Liver (tissue), 7 donors: ENCODE measurements at regions not wholly inside any gene's neighbourhood (a gene's known extent, or its start where the extent isn't known, plus 50 kb on each side); places are given as distances from the start of the nearest gene placed in this dataset.

Experiments used
- DNase-seq: peaks from one replicate; pipeline ENCODE4 v3.0.0-alpha.2; 2017; ENCODE audit warnings: low spot score
- H3K27ac ChIP-seq, 2 donors: one replicate each; pipeline ENCODE4 v1.7.0; 2013; ENCODE audit warnings: inconsistent platforms in 2 of 2, low read length in 2 of 2, control low read depth in 1 of 2, low read depth in 1 of 2, mild to moderate bottlenecking in 1 of 2
- H3K27me3 ChIP-seq, 4 donors: one replicate each; pipeline versions ENCODE4 v1.6.1 to v1.7.0; 2013; ENCODE audit warnings: low read length in 3 of 4, inconsistent platforms in 1 of 4, mild to moderate bottlenecking in 1 of 4, moderate library complexity in 1 of 4; ENCODE audit not compliant: control insufficient read depth in 4 of 4, insufficient read depth in 4 of 4
- H3K36me3 ChIP-seq, 4 donors: one replicate each; pipeline versions ENCODE4 v1.6.1 to v1.7.0; 2013; ENCODE audit warnings: low read length in 3 of 4, mild to moderate bottlenecking in 3 of 4, low read depth in 1 of 4, moderate library complexity in 1 of 4; ENCODE audit not compliant: control insufficient read depth in 4 of 4, insufficient read depth in 3 of 4
- H3K4me1 ChIP-seq, 4 donors: one replicate each; pipeline versions ENCODE4 v1.6.1 to v1.7.0; 2013; ENCODE audit warnings: low read length in 3 of 4, mild to moderate bottlenecking in 3 of 4, moderate library complexity in 1 of 4; ENCODE audit not compliant: control insufficient read depth in 4 of 4, insufficient read depth in 4 of 4
- H3K4me3 ChIP-seq, 3 donors: one replicate each; pipeline versions ENCODE4 v1.6.1 to v1.7.0; 2013; ENCODE audit warnings: low read length in 3 of 3, control low read depth in 1 of 3, low read depth in 1 of 3, mild to moderate bottlenecking in 1 of 3
- H3K9ac ChIP-seq, 2 donors: one replicate each; pipeline ENCODE4 v1.7.0; 2013; ENCODE audit warnings: low read length in 2 of 2, mild to moderate bottlenecking in 2 of 2, moderate library complexity in 2 of 2, control low read depth in 1 of 2, low read depth in 1 of 2
- H3K9me3 ChIP-seq, 4 donors: one replicate each; pipeline versions ENCODE4 v1.6.1 to v1.7.0; 2013; ENCODE audit warnings: low read length in 3 of 4; ENCODE audit not compliant: control insufficient read depth in 4 of 4
- ATF3 ChIP-seq: IDR thresholded peaks from 2 replicates; pipeline ENCODE4 v1.6.1; 2016; ENCODE audit warnings: antibody characterized with exemption
- EGR1 ChIP-seq, 2 donors: IDR thresholded peaks; 2 replicates each; pipeline ENCODE4 v1.6.1; 2016 to 2018; ENCODE audit warnings: antibody characterized with exemption in 2 of 2, low read depth in 2 of 2
- FOXA1 ChIP-seq: IDR thresholded peaks from 2 replicates; pipeline ENCODE4 v1.6.1; 2016; ENCODE audit warnings: antibody characterized with exemption
- FOXA2 ChIP-seq: IDR thresholded peaks from 2 replicates; pipeline ENCODE4 v1.6.1; 2016; ENCODE audit warnings: antibody characterized with exemption
- HNF4G ChIP-seq: IDR thresholded peaks from 2 replicates; pipeline ENCODE4 v1.6.1; 2016; ENCODE audit warnings: antibody characterized with exemption
- JUND ChIP-seq, 2 donors: IDR thresholded peaks; 2 replicates each; pipeline ENCODE4 v1.6.1; 2016; ENCODE audit warnings: antibody characterized with exemption in 2 of 2
- NR2F2 ChIP-seq: IDR thresholded peaks from 2 replicates; pipeline ENCODE4 v1.6.1; 2016; ENCODE audit warnings: antibody characterized with exemption
- RAD21 ChIP-seq, 2 donors: IDR thresholded peaks; 2 replicates each; pipeline ENCODE4 v1.6.1; 2016; ENCODE audit warnings: antibody characterized with exemption in 2 of 2, mild to moderate bottlenecking in 2 of 2
- REST ChIP-seq: IDR thresholded peaks from 2 replicates; pipeline ENCODE4 v1.6.1; 2016; ENCODE audit warnings: antibody characterized with exemption, mild to moderate bottlenecking
- TAF1 ChIP-seq: conservative IDR thresholded peaks from 2 replicates; pipeline ENCODE4 v1.6.1; 2016; ENCODE audit warnings: antibody characterized with exemption, mild to moderate bottlenecking
- YY1 ChIP-seq: IDR thresholded peaks from 2 replicates; pipeline ENCODE4 v1.6.1; 2016; ENCODE audit warnings: antibody characterized with exemption, mild to moderate bottlenecking
- WGBS: extraction: QIAGEN DNeasy Blood & Tissue Kit; methylation state at CpG from one replicate; pipeline ENCODE4 v1.1.7; 2013; 5-methylcytosine and 5-hydroxymethylcytosine counted together
- donor health status: healthy.
- donor health status: healthy.
- donor health status: healthy.
- donor health status: healthy.

GRCh38 chr16:72721981-72722380 is 325.9 kb downstream of the ZFHX3 start (continued):
- no peak for TF ChIP-seq REST
- no peak for TF ChIP-seq FOXA2
- TF ChIP-seq HNF4G = no peak
- no peak for TF ChIP-seq RAD21 (IDR thresholded peaks at IDR 0.05)
- no peak for TF ChIP-seq ATF3
- TF ChIP-seq YY1 = no peak
- no peak for TF ChIP-seq JUND (IDR thresholded peaks at IDR 0.05)

DNA sequence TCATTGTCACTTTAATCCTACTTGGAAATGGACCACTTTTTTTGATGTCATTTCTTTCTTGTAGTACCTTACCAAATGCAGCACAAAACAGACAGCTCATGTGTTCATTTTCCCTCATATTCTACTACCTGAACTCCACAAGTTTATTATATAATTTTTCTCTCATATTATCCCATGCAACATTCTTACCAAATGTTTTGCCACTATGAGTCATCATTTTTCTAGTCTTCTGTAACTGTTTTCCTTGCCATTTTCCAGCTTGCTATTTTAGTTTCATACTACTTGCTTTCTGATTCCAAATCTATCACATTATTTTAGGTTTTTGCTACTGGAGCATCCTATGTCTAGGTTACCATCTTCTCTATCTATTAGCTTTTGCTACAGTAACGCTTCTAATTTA is 332.7 kb downstream of the ZFHX3 start:
- no peak for DNase-seq
- WGBS = 96% methylated on average over 1 of the region's 1 CpG

DNA sequence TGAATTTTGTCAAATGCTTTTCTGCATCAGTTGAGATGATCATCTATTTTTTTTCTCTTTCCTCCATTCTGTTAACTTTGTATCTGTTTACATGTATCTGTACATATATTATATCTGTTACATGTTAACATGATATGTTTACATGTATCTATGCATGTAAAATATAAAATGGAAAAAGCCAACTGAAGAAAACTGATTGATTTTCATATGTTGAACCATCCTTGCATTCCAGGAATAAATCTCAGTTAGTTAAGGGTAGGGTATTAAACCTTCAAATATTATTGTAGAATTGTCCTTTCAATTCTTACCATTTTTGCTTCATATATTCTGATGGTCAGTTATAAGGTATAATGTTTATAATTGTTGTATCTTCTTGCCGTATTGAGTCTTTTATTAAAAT is 336.1 kb downstream of the ZFHX3 start:
- no peak overlapping the region for H3K9ac ChIP-seq
- TF ChIP-seq TAF1 = no peak
- TF ChIP-seq REST = no peak
- no peak for TF ChIP-seq RAD21 (IDR thresholded peaks at IDR 0.05)
- no peak for TF ChIP-seq FOXA2
- no peak for TF ChIP-seq FOXA1
- no peak for TF ChIP-seq EGR1 (IDR thresholded peaks at IDR 0.05; ENCODE audit: low read depth in 2 of 2)
- no peak for DNase-seq
- H3K4me1 ChIP-seq = no peaks in the 10 kb centered on the region
- peaks cover 0 to 13% (median 5%) of the 10 kb centered on the region in 4 donors for H3K9me3 ChIP-seq
- no peaks in the 10 kb centered on the region for H3K36me3 ChIP-seq
- no peak overlapping the region for H3K27ac ChIP-seq
- WGBS = 97% methylated on average over 1 of the region's 1 CpG
- H3K4me3 ChIP-seq = no peak overlapping the region
- H3K27me3 ChIP-seq = no peaks in the 10 kb centered on the region

More for the DNA sequence above, 332.7 kb downstream of the ZFHX3 start:
- TF ChIP-seq FOXA1 (no peak), EGR1 (IDR thresholded peaks at IDR 0.05; ENCODE audit: low read depth in 2 of 2) (no peak), REST (no peak), NR2F2 (no peak)
- no peak overlapping the region for H3K4me3 ChIP-seq
- H3K9me3 ChIP-seq = peaks cover 0 to 10% (median 3%) of the 10 kb centered on the region in 4 donors
- no peaks in the 10 kb centered on the region for H3K4me1 ChIP-seq
- no peak overlapping the region for H3K27ac ChIP-seq
- H3K27me3 ChIP-seq = no peaks in the 10 kb centered on the region
- no peak overlapping the region for H3K9ac ChIP-seq
- H3K36me3 ChIP-seq = no peaks in the 10 kb centered on the region
